ENCODE measurements at regions not wholly inside any gene's neighbourhood (a gene's known extent, or its start where the extent isn't known, plus 50 kb on each side); places are given as distances from the start of the nearest gene placed in this dataset.

DNA sequence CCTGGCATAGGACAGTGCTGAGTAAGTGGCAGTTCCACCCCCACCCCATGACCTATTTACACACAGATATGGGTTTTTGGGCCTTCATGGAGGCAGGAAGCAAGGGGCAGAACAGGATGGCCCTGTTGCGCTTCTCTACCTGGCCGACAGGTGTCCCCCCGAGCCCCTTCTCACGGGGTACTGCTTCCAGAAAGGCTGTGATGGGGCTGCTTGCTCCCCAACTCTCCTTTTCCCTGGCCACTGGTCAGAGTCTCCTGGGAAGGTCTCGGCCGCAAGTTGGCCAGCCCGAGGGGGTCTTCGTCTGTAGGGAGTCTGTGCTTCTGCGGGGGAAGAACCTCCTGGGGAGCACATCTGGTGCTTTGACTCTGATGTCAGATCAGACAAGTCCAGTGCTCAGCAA is 139.8 kb upstream of the TNS3 start:
- Histone ChIP-seq H2AFZ (ENCODE audit: low read depth, low read length) (no peak overlapping the region), H3K79me2 (replicated peaks; ENCODE audit: insufficient read depth, low read length) (no peaks in the 10 kb centered on the region), H3K27me3 (ENCODE audit: insufficient read depth, low read depth, low read length) (no peaks in the 10 kb centered on the region), H4K20me1 (ENCODE audit: insufficient read depth) (no peaks in the 10 kb centered on the region), H3F3A (ENCODE audit: insufficient read depth, low read length, poor library complexity, severe bottlenecking) (no peaks in the 10 kb centered on the region), H3K9me2 (ENCODE audit: insufficient read depth, low read length) (no peaks in the 10 kb centered on the region), H3K4me2 (ENCODE audit: low read length) (no peak overlapping the region), H3K9ac (ENCODE audit: low read length) (no peak overlapping the region), H3K36me3 (ENCODE audit: insufficient read depth, low read length) (no peaks in the 10 kb centered on the region), H3K9me3 (ENCODE audit: low read length) (no peaks in the 10 kb centered on the region), H3K4me3 (ENCODE audit: low read length) (no peak overlapping the region), H3K27ac (ENCODE audit: low read length) (no peak overlapping the region)
- no peak for TF ChIP-seq MXI1 (conservative IDR thresholded peaks at IDR 0.05; ENCODE audit: poor library complexity, severe bottlenecking)
- TF ChIP-seq SMC3 (conservative IDR thresholded peaks at IDR 0.05; ENCODE audit: poor library complexity), result no peak
- TF ChIP-seq RAD21 (conservative IDR thresholded peaks at IDR 0.05), result no peak
- no peak for TF ChIP-seq EP300 (conservative IDR thresholded peaks at IDR 0.05; ENCODE audit: poor library complexity, severe bottlenecking)
- TF ChIP-seq, protein P1, sequence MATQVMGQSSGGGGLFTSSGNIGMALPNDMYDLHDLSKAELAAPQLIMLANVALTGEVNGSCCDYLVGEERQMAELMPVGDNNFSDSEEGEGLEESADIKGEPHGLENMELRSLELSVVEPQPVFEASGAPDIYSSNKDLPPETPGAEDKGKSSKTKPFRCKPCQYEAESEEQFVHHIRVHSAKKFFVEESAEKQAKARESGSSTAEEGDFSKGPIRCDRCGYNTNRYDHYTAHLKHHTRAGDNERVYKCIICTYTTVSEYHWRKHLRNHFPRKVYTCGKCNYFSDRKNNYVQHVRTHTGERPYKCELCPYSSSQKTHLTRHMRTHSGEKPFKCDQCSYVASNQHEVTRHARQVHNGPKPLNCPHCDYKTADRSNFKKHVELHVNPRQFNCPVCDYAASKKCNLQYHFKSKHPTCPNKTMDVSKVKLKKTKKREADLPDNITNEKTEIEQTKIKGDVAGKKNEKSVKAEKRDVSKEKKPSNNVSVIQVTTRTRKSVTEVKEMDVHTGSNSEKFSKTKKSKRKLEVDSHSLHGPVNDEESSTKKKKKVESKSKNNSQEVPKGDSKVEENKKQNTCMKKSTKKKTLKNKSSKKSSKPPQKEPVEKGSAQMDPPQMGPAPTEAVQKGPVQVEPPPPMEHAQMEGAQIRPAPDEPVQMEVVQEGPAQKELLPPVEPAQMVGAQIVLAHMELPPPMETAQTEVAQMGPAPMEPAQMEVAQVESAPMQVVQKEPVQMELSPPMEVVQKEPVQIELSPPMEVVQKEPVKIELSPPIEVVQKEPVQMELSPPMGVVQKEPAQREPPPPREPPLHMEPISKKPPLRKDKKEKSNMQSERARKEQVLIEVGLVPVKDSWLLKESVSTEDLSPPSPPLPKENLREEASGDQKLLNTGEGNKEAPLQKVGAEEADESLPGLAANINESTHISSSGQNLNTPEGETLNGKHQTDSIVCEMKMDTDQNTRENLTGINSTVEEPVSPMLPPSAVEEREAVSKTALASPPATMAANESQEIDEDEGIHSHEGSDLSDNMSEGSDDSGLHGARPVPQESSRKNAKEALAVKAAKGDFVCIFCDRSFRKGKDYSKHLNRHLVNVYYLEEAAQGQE (IDR thresholded peaks at IDR 0.05; ENCODE audit: borderline replicate concordance), result no peak
- TF ChIP-seq EZH2 (IDR thresholded peaks at IDR 0.05; ENCODE audit: borderline replicate concordance, insufficient read depth, low read length, poor library complexity, severe bottlenecking), result no peak
- TF ChIP-seq POLR2AphosphoS5 (IDR thresholded peaks at IDR 0.05), result no peak
- no peak for TF ChIP-seq CTCF (IDR thresholded peaks at IDR 0.05; ENCODE audit: poor library complexity, severe bottlenecking)
- TF ChIP-seq TAF1 (IDR thresholded peaks at IDR 0.05; ENCODE audit: low read depth), result no peak

GRCh38 chr7:47720907-47721244 is 139.0 kb upstream of the TNS3 start:
- Histone ChIP-seq H2AFZ (ENCODE audit: low read depth, low read length) (no peak overlapping the region), H3K9me3 (ENCODE audit: low read length) (no peaks in the 10 kb centered on the region), H3K79me2 (replicated peaks; ENCODE audit: insufficient read depth, low read length) (no peaks in the 10 kb centered on the region), H3K9ac (ENCODE audit: low read length) (no peak overlapping the region), H3K4me2 (ENCODE audit: low read length) (no peak overlapping the region), H3K27ac (ENCODE audit: low read length) (no peak overlapping the region), H3K4me3 (ENCODE audit: low read length) (no peak overlapping the region), H4K20me1 (ENCODE audit: insufficient read depth) (no peaks in the 10 kb centered on the region), H3K9me2 (ENCODE audit: insufficient read depth, low read length) (no peaks in the 10 kb centered on the region), H3K27me3 (ENCODE audit: insufficient read depth, low read depth, low read length) (no peaks in the 10 kb centered on the region), H3F3A (ENCODE audit: insufficient read depth, low read length, poor library complexity, severe bottlenecking) (no peaks in the 10 kb centered on the region), H3K36me3 (ENCODE audit: insufficient read depth, low read length) (no peaks in the 10 kb centered on the region)
- no peak for TF ChIP-seq MXI1 (conservative IDR thresholded peaks at IDR 0.05; ENCODE audit: poor library complexity, severe bottlenecking)

All from neural cell (in vitro differentiated cells).